ENCODE measurements at regions not wholly inside any gene's neighbourhood (a gene's known extent, or its start where the extent isn't known, plus 50 kb on each side); places are given as distances from the start of the nearest gene placed in this dataset.

GRCh38 chr3:20323307-20323927 is 137.4 kb upstream of the SGO1 start:
- Histone ChIP-seq H2BK120ac (ENCODE audit: low read depth, low read length) (no peak overlapping the region), H2AK5ac (ENCODE audit: low read depth, low read length) (no peak overlapping the region), H3K9ac (ENCODE audit: low read depth, low read length) (no peak overlapping the region), H2BK5ac (ENCODE audit: low read depth, low read length, poor library complexity, severe bottlenecking) (no peak overlapping the region), H4K20me1 (ENCODE audit: insufficient read depth, low read length) (no peaks in the 10 kb centered on the region), H4K5ac (ENCODE audit: low read depth, low read length) (no peak overlapping the region), H4K8ac (ENCODE audit: low read depth in 2 of 2, low read length in 2 of 2) (no peak overlapping the region), H3K18ac (ENCODE audit: low read depth, low read length) (no peak overlapping the region), H3K4ac (ENCODE audit: low read depth, low read length) (no peak overlapping the region), H3K27me3 (ENCODE audit: control insufficient read depth, insufficient read depth, low read length) (no peaks in the 10 kb centered on the region), H3K9me3 (ENCODE audit: control insufficient read depth, insufficient read depth, low read length) (peaks cover 2% of the 10 kb centered on the region; the same call in 1 of the 2 replicates), H3K4me1 (ENCODE audit: control insufficient read depth, insufficient read depth, low read length) (no peaks in the 10 kb centered on the region), H3K56ac (ENCODE audit: extremely low read depth, insufficient read depth, low read length) (no peak overlapping the region), H2BK15ac (ENCODE audit: low read depth, low read length) (no peak overlapping the region), H3K14ac (replicated peaks; ENCODE audit: low read depth, low read length) (no peak overlapping the region), H3K4me2 (ENCODE audit: low read depth, low read length) (no peak overlapping the region), H3K27ac (ENCODE audit: insufficient read depth, low read length) (no peak overlapping the region), H3K79me1 (ENCODE audit: low read depth in 1 of 2, low read length in 2 of 2) (no peaks in the 10 kb centered on the region), H3K36me3 (ENCODE audit: control insufficient read depth, insufficient read depth, low read length) (no peaks in the 10 kb centered on the region), H2BK20ac (ENCODE audit: low read depth, low read length) (no peak overlapping the region), H4K91ac (ENCODE audit: insufficient read depth, low read depth, low read length) (no peak overlapping the region), H3K9me1 (ENCODE audit: insufficient read depth, low read length) (no peaks in the 10 kb centered on the region), H3K23ac (ENCODE audit: low read depth, low read length) (no peak overlapping the region), H3K4me3 (ENCODE audit: insufficient read depth, low read depth, low read length) (no peak overlapping the region), H2AFZ (replicated peaks; ENCODE audit: low read length, poor library complexity) (no peak overlapping the region), H2AK9ac (replicated peaks; ENCODE audit: low read depth, low read length, poor library complexity) (no peak overlapping the region)
- intact Hi-C loops (cut with micrococcal nuclease), result no loop called here
- CTCF ChIA-PET, result no interaction called here
- BruUV-seq (replicated peaks), result no TSS peak
- no peak for DNase-seq
- ATAC-seq (ENCODE audit: low read depth), result no peak
- in situ Hi-C loops (cut with MboI; ENCODE audit: low sequenced_read_pairs), result no loop called here
- TF ChIP-seq MXI1 (IDR thresholded peaks at IDR 0.05; ENCODE audit: borderline replicate concordance, low read depth, low read length) (no peak), BHLHE40 (IDR thresholded peaks at IDR 0.05; ENCODE audit: low read depth, low read length) (no peak), CEBPB (IDR thresholded peaks at IDR 0.05; ENCODE audit: low read depth, low read length) (no peak), MAFK (IDR thresholded peaks at IDR 0.05; ENCODE audit: low read depth, low read length) (no peak), MAZ (IDR thresholded peaks at IDR 0.05; ENCODE audit: borderline replicate concordance, low read depth, low read length) (no peak)
- TF ChIP-seq, protein P1, sequence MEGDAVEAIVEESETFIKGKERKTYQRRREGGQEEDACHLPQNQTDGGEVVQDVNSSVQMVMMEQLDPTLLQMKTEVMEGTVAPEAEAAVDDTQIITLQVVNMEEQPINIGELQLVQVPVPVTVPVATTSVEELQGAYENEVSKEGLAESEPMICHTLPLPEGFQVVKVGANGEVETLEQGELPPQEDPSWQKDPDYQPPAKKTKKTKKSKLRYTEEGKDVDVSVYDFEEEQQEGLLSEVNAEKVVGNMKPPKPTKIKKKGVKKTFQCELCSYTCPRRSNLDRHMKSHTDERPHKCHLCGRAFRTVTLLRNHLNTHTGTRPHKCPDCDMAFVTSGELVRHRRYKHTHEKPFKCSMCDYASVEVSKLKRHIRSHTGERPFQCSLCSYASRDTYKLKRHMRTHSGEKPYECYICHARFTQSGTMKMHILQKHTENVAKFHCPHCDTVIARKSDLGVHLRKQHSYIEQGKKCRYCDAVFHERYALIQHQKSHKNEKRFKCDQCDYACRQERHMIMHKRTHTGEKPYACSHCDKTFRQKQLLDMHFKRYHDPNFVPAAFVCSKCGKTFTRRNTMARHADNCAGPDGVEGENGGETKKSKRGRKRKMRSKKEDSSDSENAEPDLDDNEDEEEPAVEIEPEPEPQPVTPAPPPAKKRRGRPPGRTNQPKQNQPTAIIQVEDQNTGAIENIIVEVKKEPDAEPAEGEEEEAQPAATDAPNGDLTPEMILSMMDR (conservative IDR thresholded peaks at IDR 0.05; ENCODE audit: low read depth, low read length), result no peak
- dilution Hi-C loops (cut with HindIII; ENCODE audit: low sequenced_read_pairs, unreplicated experiment), result no loop called here
- WGBS, 2 experiments (ENCODE audit: extremely low coverage in 2 of 2, insufficient read length in 1 of 2), result 20% methylated on average over 3 of the region's 8 CpGs; no CpG with 5 or more reads in 1 of the 2 experiments
- POLR2A ChIA-PET (ENCODE audit: unreplicated experiment), result no interaction called here
